Mesenteric fat pad (tissue), 1 donor: ENCODE measurements at regions not wholly inside any gene's neighbourhood (a gene's known extent, or its start where the extent isn't known, plus 50 kb on each side); places are given as distances from the start of the nearest gene placed in this dataset.
A peak's percentile ranks its signal among the peaks of the same experiment; 100 is the strongest.

Experiments
- DNase-seq: peaks from one replicate; pipeline ENCODE4 v3.0.0-alpha.2; 2020; ENCODE audit warnings: low spot score
- donor health status: DM: yes; HTN: yes; CAD: no.

DNA sequence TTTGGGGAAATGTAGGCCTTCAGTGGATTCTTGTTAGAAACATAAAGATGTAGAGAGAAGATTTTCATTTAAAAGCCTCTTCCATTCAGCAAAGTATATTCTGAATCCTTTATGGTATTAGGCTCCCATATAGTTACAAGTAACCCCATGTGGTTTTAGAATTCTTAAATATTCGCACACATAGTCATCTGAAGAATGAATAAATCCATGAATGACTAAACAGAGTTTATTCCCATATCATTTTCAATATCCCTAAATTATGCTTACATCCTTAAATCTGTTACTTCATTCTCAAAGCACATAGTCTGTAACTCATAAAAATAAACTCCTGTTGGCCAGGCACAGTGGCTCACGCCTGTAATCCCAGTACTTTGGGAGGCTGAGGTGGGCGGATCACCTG lies 962.1 kb downstream of the KCNJ18 start:
- DNase-seq = no peak

DNA sequence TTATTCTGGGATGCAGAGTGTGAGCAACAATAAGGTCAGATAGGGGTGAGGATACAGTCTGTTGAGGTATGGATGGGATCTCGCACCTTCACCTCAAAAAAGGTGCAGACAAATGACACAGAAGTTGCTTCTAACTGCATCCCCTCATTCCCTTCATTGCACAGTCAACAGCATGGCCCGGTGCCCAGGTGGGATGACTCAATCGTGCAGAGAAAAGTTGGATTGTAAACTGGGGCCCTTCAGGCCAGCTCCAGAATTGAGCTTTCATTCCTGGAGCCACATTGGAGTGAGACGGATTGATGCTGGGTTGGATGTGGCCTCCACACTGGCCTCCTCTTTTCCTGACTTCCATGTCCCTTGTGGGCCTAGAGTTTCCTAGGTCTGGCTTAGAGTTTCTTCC lies 977.4 kb downstream of the KCNJ18 start:
- no peak for DNase-seq

DNA sequence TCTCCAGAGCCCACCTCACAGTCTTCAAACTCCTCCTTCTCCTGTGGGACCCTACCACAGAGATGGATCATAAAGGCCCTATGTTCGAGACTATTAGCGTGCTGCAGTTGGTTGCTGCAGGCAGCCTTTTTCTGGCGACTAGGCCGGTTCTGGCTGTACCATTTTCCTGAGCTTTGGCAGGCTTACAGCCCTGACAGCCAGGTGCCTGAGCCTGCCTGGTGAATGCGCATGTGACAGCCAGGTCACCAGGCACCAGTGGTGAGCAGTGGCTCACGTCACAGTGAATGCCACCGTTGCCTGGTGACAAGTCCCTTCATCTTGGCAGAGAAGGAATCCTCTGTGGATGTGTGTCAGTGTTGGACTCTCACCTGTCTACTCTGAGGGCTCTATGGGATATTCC lies 978.8 kb downstream of the KCNJ18 start:
- DNase-seq = peak; percentile 33

DNA sequence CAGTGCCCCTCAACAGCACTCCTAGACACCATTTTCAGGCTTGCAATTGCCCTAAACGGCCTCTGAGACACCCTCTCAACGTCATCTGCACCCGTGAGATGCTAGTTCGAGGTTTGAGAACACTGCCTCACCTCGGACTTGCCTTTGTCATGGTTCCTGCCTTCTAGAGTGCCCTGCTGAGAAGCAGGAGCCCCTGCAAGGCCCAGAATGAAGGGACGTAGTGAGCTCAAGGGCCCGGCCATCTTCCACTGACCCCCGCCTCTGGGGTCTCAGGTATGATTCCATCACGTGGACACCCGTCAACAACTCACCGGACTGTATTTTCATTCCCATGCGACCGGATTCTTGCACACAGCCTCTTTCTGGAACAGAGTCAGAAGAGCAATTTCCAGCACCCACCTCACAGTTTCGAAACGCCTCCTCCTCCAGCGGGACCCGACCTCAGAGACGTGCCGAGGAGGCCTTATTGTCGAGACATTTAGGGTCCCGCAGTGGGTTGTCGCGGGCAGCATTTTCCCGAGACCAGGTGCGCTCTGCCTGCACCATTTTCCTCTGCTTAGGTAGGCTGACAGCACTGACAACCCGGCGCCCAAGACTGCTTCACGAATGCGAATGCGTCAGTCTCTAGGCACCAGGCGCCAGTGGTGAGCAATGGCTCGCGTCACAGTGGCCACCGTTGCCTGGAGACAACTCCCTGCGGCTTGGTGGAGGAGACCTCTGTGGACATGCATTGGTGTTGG lies 999.9 kb downstream of the KCNJ18 start:
- peak; percentile 85 for DNase-seq

DNA sequence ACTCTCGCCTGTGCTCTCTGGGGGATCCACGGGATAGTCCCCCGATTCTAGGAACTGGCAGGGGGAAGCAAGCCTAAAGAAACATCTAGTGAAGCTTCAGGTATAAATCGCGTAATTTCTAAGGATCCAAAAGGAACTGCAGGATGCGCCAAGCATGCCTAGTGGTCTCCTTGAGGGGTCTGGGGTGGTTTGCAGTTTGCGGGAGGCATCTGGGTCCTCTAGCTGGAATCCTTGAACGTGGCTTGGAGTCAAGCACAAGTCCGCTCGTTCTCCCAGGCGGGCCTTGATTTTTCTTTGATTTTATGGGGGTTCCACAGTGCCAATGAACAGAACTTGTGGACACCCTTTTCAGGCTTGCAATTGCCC lies 1000.5 kb downstream of the KCNJ18 start:
- DNase-seq = no peak

DNA sequence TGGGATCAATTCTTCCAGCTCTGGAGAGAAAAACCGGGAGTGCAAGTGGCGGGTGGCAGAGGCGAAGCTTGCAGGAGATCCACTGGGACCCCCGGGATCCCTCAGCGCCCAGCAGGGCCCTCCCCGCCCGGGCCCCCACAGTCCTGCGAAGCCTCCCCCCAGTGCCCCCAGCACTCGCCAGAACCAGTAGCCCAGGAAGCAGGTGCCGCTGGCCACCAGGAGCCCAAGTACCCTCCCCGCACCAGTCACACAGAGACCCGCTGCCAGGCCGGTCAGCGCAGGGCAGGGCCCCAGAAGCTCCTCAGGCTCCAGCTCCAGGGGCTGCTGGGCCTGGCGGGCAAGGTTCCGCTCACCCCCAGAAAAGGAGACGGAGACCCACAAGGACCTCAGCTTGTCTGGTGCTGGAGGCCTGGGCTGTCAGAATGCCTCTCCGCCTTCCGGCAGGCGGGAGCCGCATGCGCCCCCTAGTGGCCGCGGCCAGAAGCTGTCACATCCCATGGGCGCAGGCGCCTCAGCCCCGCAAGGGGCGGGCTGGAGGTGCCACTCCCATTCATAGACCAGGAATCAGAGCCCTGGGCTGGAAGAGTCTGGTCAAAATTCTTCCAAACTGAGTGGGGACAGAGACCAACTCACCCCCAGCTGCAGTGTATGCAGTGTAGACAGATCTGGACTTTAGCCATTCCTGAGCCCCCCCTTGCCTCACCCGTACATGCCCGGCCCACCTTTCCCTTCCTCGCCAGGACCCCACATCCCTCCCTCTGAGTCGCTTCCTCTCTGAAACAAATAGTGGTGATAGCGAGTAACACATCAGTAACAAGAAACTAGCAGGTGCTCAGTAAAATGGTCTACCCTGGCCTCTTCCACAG lies 1002.3 kb downstream of the KCNJ18 start:
- DNase-seq = no peak

DNA sequence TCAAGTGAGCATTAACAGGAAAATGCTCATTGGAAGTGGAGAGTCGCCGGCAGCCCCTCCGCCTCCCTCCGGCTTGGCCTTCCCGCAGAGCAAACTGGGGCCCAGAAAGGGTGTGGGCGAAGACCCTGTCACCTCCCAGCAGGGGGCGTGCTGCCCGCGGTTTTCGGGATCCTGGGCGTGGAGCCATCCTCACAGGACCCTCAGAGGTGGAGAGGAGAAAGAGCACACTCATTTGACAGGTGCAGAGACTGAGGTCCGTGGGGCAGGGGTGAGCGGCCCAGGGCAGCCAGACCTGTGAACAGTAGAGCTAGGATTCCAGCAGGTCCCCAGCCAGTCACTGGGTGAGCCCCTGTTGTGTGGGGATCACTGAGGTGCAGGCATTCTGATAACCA lies 1002.9 kb downstream of the KCNJ18 start:
- DNase-seq = no peak

DNA sequence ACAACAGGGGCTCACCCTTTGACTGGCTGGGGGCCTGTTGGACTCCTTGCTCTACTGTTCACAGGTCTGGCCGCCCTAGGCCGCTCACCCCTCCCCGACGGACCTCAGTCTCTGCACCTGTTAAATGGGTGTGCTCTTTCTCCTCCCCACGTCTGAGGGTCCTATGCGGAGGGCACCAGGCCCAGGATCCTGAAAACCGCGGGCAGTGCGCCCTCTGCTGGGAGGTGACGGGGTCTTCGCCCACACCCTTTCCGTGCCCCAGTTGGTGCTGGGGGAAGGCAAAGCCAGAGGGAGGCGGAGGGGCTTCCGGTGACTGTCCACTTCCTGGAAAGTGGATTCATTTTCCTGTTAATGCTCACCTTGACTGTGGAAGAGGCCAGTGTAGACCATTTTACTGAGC lies 1010.9 kb downstream of the KCNJ18 start:
- no peak for DNase-seq

DNA sequence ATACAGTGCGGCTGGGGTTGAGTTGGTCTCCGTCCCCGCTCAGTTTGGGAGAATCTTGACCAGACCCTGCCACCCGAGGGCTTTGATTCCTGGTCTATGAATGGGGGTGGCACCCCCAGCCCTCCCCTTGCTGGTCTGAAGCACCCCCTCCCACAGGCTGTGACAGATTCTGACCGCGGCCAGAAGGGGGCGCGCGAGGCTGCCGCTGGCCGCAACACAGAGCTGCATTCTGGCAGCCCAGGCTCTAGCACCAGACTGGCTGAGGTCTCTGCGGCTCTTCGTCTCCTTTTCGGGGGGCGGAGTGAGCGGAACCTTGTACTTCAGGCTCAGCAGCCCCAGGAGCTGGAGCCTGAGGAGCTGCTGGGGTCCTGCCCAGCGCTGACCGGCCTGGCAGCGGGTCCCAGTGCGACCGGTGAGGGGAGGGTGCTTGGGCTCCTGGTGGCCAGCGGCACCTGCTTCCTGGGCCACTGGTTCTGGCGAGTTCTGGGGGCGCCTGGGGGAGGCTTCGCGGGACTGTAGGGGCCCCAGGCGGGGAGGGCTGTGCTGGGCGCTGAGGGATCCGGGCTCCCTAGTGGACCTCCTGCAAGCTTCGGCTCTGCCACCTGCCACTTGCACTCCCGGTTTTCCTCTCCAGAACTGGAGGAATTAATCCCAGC lies 1011.6 kb downstream of the KCNJ18 start:
- no peak for DNase-seq

DNA sequence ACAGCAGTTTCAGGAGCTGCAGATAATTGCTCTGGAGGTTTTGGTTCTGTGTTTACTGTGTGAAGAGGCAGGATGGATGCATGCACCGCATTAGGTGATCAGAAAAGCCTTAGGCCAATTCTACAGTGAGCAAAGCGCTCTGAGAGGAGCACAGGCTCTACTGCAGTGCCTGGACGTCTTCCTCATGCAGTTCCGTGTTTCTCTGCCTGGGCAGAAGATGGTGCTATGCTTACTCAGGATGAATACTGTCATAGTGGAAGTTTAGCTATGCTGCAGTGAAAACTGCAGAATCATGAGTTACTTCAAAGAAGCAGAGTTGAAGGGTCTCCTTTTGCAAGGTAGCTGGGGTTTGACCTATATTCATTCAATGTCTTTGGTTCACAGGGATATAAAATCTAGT lies 1012.4 kb downstream of the KCNJ18 start:
- no peak for DNase-seq

DNA sequence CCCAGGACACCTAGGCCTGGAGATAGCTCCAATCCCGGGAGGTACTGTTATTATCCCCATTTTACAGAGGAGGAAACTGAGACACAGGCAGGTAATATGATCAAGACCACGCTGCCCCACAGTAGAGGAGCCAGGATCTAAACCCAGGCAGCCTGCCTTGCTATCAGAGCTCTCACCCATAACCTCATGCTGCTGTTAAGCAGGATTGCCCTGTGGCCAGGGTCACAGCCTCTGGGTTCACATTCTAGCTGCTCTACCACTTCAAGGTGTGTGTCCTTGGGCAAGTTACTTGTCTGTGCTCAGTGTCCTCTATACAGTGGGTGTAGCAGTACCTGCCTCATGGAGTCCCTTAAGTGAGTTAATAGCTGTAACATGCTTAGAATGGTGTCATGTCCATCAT lies 1015.3 kb downstream of the KCNJ18 start:
- no peak for DNase-seq

DNA sequence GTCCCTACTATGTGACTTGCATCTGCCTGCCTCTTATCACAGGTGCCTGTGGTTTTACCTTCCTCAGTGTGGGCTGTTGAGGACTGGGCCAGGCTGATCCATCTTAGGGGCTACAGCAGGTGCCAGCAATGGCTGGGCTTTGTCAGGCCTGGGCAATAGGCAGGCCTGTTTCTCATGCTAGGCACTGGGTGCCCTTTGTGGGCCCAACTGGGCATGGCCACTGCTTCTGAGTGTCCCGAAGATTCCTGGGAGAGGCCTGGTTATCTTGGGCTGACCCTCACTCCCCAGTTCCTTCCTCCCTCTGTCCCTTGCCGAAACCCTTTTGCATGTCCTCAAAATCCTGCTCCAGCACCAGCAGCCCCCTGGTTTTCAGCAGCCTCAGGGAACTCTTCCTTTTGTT lies 1024.9 kb downstream of the KCNJ18 start:
- peak; percentile 77 for DNase-seq

DNA sequence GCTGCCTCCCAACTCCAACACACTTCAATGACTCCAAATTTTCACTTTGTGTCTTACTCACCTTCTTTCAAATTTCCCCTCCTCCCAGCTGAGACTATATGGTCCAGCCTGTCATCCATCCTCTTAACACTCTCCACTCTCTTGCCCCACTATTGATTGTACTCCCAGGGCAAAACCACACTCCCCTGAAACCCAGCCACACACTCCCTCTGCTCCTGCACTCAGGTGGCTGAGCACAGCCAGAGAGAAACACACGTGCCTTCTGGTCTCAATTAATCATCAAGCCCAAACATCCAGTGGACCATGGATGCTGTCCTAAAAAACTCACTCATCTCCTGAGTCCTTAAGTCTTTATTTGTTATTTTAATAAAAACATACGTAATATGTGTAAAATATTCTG lies 1026.4 kb downstream of the KCNJ18 start:
- no peak for DNase-seq

DNA sequence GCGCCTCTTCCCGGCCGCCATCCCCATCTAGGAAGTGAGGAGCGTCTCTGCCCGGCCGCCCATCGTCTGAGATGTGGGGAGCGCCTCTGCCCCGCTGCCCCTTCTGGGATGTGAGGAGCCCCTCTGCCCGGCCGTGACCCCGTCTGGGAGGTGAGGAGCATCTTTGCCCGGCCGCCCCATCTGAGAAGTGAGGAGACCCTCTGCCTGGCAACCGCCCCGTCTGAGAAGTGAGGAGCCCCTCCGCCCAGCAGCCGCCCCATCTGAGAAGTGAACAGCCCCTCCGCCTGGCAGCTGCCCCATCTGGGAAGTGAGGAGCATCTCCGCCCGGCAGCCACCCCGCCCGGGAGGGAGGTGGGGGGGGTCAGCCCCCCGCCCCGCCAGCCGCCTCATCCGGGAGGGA lies 1048.7 kb downstream of the KCNJ18 start:
- DNase-seq = peak; percentile 78
